Tongue (tissue), 1 donor: ENCODE measurements at regions not wholly inside any gene's neighbourhood (a gene's known extent, or its start where the extent isn't known, plus 50 kb on each side); places are given as distances from the start of the nearest gene placed in this dataset.
"Not testable (repeated sequence)": the region's sequence is repeated elsewhere in the genome, so short reads cannot be mapped to it uniquely, and the experiment has no call there.

Source experiments
- DNase-seq: peaks from one replicate; pipeline ENCODE4 v3.0.0-alpha.2; 2015

DNA sequence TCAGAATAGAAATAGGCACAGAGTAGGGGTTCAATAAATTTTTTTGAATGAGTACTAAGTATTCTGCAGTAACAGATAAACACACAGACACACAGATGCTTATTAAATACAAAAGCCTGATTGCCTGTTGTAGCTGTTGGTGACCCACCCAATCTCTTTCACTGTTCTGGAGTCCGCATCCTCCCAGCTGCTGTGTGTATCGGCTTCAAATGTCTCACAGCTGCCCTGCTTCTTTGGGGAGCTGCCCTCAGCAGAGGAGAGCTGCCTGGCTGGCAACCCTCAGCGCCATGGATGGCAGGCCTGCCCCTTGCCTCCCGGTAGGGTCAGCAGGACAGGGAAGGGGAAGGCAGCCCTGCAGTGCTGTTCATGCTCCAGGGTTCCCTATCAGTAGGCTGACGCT is 50.5 kb upstream of the PRNP start:
- peak; percentile 76 for DNase-seq

DNA sequence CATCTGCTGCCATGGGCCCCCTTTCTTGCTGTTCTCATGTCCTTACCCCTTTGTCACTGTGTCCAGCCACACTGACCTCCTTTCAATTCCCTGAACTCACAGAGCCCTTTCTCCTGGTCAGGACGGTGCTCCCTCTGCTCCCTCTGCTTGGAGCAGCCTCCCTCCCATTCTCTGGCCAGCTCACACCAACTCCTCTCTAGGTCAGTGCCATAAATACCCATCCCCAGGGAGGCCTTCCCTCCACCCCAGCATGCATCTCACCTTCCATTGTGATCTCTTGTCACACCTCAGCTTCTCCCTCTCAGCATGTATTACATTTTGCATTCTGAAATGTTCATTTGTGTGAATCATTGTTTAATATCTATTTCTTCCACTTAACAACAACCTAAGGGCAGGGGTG is 50.9 kb upstream of the PRNP start:
- no peak for DNase-seq

DNA sequence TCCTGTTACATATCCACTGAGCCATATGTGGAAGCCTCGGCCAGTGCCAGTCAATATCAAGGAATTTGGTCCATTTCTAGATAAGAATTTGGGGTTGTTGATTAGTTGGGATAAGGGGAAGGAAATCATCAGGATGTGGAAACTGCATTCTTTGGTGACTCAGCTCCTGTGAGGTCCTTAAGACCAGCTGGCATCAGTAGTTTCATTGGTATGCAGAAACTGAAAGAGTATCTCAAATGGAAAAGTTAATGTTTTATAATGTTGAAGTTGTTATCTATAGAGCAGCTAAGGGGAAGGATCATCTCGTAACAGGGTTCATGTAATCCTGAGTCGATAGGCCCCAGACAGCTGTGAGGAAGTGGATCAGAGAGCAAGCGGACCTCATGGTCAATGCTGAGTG is 52.5 kb upstream of the PRNP start:
- DNase-seq = no peak

DNA sequence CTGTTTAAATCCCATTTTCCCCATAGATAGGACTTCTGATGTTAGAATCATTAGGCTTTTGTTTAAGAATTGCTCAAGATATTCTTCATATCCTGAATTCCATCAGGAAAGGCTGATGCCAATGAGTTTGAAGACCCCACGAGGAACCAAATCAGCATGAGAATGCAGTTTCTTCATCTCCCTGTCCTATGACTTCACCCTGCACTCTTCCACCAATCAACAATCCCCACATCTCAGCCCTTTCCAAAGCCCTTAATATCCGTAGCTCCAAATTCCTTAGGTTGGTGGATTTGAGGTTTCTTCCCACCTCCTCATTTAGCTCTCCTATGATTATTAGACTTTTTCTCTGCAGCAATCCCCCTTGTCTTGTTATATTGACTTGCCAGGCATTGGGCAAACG is 52.9 kb upstream of the PRNP start:
- no peak for DNase-seq

DNA sequence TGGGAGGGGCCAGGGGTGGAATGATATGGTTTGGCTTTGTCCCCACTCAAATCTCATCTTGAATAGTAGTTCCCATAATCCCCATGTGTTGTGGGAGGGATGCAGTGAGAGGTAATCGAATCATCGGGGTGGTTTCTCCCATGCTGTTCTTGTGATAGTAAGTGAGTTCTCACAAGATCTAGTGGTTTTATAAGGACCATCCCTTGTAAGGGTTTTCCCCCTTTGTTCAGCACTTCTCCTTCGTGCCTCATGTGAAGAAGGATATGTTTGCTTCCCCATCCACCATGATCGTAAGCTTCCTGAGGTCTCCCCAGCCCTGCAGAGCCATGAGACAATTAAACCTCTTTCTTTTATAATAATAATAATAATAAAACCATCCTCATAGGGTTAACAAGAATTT is 53.4 kb upstream of the PRNP start:
- DNase-seq = no peak

DNA sequence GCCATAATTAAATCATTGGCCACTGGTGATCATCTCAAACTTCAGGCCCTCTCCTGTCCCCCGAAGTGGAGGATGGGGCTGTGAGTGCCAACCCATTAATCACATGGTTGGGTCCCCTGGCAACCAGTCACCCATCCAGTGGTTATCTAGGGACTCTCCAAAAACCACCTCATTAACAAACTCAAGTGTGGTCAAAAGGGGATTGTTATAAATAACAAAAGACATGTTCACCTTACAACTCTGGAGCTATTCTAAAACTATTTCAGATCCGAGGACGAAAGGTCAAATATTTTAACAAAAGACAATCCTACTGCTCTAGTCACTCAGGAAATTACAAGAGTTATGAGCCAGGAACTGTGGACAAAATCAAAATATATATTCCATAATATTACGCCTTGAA is 60.0 kb upstream of the PRNP start:
- no peak for DNase-seq

DNA sequence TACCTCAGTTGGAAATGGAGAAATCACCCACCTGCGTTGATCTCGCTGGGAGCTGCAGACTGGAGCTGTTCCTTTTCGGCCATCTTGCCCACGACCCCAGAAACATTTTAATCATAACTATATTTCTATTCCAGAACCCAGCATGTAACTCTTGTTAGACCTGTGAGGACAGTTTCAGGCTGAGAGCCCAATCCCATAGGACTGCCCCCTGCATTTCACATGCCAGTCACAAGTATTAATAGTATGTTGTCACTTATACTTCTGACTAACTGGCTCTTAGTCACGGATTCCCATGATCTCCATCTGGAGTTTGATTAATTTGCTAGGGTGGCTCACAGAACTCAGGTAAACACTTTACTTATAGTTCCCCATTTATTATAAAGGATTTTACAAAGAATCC is 60.6 kb upstream of the PRNP start:
- DNase-seq = no peak

DNA sequence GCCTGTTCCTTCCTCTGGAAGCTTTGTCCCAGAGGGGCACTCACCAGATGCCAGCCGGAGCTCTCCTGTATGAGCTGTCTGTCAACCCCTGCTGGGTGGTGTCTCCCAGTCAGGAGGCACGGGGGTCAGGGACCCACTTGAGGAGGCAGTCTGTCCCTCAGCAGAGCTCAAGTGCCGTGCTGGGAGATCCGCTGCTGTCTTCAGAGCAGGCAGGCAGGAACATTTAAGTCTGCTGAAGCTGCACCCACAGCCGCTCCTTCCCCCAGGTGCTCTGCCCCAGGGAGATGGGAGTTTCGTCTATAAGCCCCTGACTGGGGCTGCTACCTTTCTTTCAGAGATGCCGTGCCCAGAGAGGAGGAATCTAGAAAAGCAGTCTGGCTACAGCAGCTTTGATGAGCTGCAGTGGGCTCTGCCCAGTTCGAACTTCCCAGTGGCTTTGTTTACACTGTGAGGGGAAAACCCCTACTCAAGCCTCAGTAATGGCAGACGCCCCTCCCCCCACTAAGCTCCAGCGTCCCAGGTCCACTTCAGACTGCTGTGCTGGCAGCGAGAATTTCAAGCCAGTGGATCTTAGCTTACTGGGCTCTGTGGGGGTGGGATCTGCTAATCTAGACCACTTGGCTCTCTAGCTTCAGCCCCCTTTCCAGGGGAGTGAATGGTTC is 61.5 kb upstream of the PRNP start:
- DNase-seq = not testable (repeated sequence)

DNA sequence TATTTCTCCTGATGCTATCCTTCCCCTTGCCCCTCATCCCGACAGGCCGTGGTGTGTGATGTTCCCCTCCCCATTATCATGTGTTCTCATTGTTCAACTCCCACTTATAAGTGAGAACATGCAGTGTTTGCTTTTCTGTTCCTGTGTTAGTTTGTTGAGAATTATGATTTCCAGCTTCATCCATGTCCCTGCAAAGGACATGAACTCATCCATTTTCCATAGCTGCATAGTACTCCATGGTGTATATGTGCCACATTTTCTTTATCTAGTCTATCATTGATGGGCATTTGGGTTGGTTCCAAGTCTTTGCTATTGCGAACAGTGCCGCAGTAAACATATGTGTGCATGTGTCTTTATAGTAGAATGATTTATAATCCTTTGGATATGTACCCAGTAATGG is 67.1 kb upstream of the PRNP start:
- not testable (repeated sequence) for DNase-seq

DNA sequence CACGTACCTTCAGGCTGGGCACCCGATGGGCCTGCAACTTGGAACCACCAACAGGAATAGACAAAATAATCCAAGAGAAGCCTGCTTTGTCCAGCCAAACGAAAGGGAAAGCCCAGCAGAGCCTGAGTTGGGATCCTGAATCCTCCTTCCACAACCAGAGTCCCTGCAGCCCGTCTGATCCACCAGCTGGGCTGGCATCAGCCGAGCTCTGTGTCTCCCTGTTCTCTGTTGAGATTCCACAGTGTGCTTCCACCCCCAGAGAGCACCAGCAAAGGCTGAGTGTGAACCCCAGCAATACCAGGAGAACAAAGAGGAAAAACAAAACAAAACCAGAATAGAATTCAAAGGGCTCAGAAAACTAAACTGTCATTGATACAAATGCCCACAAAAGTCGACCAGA is 68.8 kb upstream of the PRNP start:
- no peak for DNase-seq

DNA sequence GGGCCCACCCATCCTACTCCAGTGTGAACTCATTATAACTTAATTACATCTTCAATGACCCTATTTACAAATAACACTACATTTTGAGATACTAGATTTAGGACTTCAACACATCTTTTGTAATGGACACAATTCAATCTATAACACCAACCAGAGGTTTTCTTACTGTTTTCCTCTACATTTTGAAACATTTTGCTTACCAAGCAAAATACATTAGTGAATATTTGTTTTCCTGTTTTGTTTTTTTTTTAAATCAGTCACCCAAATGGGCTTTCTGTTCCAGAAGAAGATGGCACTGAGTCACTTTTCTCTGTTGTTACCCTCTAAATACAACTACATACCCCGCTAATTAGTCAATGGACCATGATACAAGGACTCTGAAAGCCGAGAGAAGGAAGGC is 69.2 kb upstream of the PRNP start:
- no peak for DNase-seq

DNA sequence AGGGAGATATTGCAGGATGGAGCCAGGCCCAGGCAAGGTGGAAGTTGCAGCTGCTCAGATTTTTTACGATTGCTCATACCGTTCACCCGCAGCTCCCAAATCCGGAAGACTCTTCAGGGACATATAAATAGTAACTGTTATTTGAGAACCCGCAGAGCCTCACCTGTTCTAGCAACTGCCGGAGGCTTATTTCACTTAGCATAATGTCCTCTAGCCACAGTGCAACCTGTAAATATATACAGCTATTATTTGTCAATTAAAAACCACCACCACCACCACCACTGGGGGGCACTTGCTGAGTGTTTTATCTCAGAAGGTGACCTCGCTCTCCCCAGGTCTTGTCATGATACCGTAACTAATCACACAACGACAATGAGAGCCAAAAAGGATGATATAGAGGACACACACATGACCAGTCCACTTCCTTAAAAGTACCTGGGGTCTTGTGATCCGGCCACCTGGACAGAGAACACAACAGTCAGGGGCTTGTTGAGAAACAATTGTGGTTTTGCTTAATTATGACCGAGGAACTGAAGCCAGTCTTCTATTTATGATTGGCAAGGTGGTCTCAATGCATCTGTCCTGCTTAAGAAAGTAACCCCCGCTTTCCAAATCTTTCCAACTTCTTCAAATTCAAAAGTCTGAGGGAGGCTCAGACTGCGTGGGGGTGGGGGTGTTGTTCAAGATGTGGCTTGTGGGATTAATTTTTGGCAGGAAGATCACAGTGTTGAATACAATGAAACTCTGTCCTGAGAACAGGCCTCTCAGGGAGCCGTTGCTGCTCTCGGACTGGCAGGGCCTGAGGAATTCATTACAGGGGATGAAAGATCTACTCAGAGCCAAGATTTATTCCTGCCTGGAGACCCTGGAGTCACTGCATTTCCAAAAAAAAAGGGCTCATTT is 72.3 kb upstream of the PRNP start:
- DNase-seq = peak; percentile 82

DNA sequence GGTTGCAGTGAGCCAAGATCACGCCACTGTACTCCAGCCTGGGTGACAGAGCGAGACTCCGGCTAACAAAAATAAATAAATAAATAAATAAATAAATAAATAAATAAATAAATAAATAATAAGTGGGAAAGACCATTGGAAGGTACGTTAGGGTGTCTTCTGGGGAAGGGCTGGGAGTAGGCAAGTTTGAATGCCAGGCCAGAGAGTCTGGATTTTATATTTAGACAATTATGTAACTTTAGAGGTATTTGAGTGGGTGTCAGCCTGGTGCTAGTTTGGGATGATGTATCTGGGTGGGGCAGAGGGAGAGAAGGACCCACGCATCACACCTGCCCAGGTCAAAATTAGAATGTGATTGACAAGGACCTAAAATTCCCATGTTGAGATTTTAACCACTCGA is 73.1 kb upstream of the PRNP start:
- DNase-seq = peak; percentile 68

DNA sequence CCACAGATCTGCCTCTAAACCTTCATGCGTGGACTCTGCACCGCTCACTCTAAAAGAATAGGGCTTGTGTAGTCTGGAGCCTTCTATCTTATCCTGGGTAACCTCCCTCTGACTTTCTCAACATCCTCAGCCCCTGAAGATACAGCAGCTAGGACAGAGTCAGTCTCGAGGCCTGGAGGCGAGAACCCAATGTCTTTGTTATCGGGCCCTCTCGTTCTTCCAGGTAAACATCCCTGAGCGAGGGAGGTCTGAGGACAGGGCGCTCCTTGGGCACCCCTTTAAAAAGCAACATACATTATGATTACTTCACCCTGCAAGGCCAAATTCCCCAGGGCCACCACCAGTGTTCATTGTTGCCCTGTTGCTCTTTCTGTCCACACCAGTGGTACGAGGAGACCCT is 75.4 kb upstream of the PRNP start:
- no peak for DNase-seq

DNA sequence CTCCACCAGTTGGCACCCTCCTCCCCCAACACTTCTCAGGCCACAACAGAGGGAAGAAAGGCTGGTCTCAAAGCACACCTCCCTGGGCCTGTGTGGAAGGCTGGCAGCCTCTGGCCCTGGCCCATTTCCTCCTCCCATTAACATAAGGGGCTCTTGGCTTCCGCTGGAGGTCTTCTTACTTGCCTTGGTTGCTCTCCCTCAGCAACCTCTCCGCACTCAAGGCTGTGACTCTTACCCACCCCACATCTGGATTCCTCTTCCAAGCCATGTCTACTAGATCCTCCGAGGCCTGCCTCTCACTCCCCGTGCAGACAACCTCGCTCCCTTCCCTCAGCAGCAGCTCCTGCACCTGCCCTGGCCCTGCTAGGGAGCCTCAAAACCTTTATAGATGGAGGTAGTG is 76.7 kb upstream of the PRNP start:
- no peak for DNase-seq

DNA sequence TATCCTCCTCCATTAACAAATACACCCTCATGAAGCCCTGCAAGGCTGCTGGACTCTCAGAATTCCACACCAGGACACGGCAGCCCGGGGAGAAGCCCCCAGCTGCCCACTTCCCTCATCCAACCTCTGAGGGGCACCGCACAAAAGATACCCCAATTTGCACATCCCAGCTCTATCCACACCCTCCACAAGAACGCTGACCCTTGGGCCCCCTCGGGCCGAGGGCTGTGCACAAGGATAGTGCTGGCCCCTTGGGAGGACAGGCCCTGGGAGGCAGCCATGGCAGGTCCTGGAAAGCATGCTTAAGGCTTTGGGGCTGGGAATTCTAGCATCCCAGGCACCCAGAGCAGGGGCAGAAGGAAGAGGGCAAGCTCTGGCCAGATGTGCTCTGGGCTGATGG is 77.4 kb upstream of the PRNP start:
- no peak for DNase-seq

DNA sequence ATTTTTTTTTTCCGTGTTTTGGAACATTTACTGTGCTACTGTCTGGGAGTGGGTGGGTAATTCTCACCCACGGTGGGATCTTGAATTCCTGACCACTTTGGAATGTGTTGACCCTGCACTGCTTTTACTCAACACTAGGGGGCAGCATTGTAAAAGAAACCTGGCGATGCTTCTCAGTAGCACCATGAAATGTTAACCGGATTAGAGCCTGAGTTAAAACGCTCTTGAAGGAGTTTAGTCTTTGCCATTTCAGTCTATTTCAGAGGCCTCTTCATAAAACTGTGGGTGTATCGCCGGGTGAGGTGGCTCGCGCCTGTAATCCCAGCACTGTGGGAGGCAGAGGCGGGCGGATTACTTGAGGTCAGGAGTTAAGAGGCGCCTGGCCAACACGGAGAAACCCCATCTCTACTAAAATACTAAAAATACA is 79.0 kb upstream of the PRNP start:
- DNase-seq = peak; percentile 87

DNA sequence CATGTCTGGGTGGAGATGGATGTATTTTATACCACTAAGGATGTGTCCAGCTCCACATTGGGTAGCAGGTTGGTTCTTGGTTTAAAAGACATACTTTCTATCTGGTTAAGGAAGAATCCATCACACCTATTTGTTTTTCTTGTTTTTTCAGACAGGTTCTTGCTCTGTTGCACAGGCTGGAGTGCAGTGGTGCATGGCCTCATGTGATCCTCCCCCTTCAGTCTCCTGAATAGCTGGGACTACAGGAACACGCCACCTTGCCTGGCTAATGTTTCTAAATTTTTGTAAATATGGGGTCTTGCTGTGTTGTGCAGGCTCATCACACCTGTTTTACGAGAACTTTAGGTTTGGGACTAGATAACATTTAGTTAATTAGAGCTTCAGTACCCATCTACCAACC is 80.2 kb upstream of the PRNP start:
- no peak for DNase-seq

DNA sequence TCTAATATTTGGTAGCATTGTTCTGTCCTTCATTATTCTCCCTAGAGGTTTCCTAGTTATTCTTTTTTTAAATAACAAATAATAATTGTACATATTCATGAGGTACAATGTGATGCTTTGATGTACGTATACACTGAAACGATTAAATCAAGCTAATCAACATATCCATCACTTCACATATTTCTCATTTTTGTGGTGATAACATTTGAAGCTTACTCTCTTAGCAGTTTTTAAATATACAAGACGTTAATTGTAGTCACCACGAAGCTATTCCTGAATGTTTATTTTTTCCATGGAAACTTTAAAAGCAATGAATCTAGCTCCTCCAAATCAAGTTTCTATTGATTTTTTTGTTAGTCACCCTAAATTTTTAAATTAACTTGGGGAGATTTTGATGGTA is 81.1 kb upstream of the PRNP start:
- no peak for DNase-seq

DNA sequence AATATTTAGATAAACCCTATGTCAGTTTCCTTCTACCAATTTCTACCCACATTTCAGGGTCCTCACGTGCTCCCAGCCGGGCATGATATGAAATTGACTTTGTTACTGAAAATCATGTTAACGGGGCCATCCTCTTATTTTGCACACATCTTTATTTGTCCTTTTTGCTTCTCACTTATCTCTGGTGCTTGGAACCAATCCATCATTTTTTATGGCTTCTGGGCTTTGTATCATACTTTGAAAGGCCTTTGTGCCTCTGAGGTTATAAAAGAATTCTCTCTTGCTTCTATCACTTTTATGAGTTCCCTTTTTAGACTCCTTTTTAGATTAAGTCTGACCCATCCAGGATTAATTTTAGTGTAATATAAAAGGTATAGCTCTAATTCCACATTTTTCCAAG is 81.7 kb upstream of the PRNP start:
- no peak for DNase-seq

DNA sequence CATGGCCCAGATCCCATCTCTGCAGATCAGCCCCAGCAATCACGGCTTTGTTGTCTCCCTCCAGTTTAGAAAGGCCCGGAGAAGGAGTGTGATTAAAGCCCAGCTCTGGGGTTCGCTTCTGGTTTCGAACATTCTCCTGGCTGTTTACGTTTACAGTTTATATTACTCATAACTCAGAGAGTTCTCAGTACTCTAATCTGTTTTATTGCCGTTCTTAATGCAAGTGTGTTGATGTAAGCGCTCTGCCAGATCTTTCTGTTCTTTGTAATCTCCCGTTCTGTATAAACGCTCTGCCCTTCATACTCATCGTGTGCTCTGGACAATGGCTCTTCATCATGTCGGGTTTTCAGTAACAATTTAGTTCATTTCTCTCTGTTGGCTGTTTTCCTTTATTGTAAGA is 82.5 kb upstream of the PRNP start:
- DNase-seq = no peak

DNA sequence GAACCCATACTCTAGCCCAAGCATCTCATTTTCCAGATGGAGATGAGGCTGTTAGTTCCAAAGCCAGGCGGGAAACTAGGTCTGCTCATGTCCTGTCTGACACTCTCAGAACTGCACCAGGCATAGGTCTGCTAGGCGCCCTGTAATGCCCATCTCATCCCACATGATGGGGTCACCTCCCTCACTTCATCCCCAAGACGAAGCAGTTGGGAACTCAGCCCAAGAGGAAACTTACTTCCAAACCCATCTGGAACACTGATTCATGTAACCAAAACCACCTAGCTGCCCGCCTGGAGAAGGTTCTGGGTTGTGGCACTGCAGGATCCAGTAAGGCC is 84.0 kb upstream of the PRNP start:
- DNase-seq = no peak

DNA sequence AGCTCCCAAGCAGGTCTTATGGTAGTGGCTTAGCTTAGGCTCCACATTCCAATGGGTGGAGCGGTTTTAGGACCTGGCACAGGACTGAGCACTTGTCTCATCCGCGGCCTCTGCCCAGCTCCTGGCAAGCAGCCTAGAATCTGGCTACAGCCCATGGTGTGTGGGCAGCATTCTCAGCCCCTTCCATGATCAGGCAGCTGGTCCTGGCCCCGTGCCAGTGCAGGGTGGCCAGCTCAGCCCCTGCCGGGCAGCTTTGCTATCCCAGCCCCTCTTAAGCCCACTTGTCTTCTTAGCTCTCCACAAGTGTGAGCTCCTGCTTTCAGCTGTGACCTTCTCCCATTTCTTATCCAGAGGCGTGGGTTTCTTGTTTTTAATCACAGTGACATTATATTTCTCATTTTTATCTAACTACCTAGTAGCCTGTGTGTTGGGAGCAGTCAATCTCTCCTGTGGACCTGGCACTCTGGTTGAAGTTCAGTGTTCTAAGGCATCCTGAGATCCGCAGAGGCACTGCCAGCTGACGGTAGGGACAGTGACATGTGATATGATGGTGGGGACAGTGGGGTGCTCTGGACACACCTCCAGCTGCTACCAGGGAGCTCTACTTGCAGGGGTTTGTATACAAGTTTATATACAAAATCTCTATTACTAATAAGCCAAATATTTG is 84.5 kb upstream of the PRNP start:
- peak; percentile 97 for DNase-seq
